Thymus (tissue), 11 donors: ENCODE measurements at regions not wholly inside any gene's neighbourhood (a gene's known extent, or its start where the extent isn't known, plus 50 kb on each side); places are given as distances from the start of the nearest gene placed in this dataset.
A peak's percentile ranks its signal among the peaks of the same experiment; 100 is the strongest.

ENCODE experiments used
- DNase-seq, 9 donors: peaks; one replicate each; pipeline ENCODE4 v3.0.0-alpha.2; 2013; ENCODE audit warnings: low spot score in 9 of 9, low read depth in 6 of 9, missing footprints in 1 of 9
- H3K27ac ChIP-seq, 2 donors: one replicate each; pipeline ENCODE4 v1.5.1; 2013; ENCODE audit warnings: control low read depth in 1 of 2, low read depth in 1 of 2, low read length in 1 of 2, mild to moderate bottlenecking in 1 of 2, moderate library complexity in 1 of 2
- H3K27me3 ChIP-seq, 2 donors: one replicate each; pipeline ENCODE4 v1.5.1; 2013; ENCODE audit warnings: low read length in 1 of 2; ENCODE audit not compliant: control insufficient read depth in 2 of 2, insufficient read depth in 1 of 2
- H3K36me3 ChIP-seq, 2 donors: one replicate each; pipeline ENCODE4 v1.5.1; 2013; ENCODE audit warnings: low read length in 1 of 2, mild to moderate bottlenecking in 1 of 2, moderate library complexity in 1 of 2; ENCODE audit not compliant: control insufficient read depth in 2 of 2, insufficient read depth in 2 of 2
- H3K4me1 ChIP-seq, 2 donors: one replicate each; pipeline ENCODE4 v1.5.1; 2013; ENCODE audit warnings: low read length in 2 of 2; ENCODE audit not compliant: control insufficient read depth in 2 of 2, insufficient read depth in 2 of 2
- H3K4me3 ChIP-seq, 2 donors: one replicate each; pipeline ENCODE4 v1.5.1; 2013; ENCODE audit warnings: low read length in 2 of 2, control low read depth in 1 of 2, mild to moderate bottlenecking in 1 of 2
- H3K9me3 ChIP-seq, 2 donors: one replicate each; pipeline ENCODE4 v1.5.1; 2013; ENCODE audit warnings: low read length in 1 of 2, mild to moderate bottlenecking in 1 of 2; ENCODE audit not compliant: control insufficient read depth in 2 of 2, insufficient read depth in 1 of 2
- WGBS: extraction: QIAGEN DNeasy Blood & Tissue Kit; methylation state at CpG from one replicate; pipeline ENCODE4 v1.1.7; 2013; 5-methylcytosine and 5-hydroxymethylcytosine counted together
- donor health status: healthy.

DNA sequence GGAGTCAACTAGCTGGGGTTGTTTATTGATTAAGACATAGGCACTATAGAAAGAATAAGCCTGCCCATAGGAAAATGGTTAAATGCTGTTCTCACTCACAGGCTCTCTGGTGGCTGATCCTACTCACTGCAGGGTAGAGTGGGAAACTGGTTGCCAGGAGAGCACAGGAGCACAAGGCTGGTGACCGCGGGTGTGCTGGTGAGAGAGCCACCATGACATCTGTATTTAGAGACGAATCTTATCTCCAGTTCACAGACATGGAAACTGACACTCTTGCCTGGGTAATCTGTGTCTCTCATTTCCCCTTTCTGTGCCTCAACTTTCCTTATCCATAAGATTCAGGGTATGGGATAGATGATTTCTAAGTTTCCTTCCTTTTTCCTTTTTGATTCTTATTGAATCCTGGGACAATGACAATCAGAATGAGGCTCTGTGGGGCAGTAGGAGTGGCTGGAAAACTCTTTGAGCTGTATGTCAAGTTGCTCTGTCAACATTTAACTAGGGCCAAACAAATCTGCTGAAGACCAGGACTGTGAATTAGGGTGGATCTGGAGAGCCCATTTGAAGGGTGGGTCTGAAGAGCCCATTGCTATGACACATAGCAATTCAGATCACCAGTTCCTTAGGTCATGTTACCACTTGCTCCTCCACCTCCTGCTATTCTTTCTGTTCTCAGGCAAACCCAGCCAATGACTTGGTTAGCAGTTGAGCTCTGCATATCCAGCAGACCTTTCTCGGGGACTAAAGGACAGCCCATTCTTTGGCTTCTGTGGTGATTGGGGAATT, 286.1 kb upstream of the TBL1XR1 start:
- WGBS, result 74% methylated on average over 4 of the region's 4 CpGs
- DNase-seq, result no peak
- H3K4me1 ChIP-seq, result peaks cover 5 to 6% of the 10 kb centered on the region in 2 donors

DNA sequence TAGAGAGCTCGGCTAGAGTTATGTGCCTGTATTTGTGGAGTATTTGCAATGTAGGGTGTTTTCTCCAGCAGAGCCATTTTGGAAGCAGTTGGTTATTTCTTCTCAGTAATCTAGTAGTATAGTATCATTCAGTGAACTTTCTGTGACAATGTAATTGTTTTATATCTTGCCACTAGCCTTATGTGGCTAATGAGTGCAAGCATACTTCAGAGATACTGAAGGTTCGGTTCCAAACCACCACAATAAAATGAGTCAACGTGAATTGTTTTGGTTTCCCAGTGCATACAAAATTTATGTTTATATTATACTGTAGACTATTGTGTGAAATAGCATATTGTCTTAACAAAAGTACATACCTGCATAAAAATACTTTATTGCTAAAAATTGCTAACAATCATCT, 286.9 kb upstream of the TBL1XR1 start:
- peaks cover 7% of the 10 kb centered on the region in 2 donors for H3K4me1 ChIP-seq
- H3K27ac ChIP-seq, result no peak overlapping the region
- no peak overlapping the region for H3K4me3 ChIP-seq
- WGBS, result 99% methylated on average over 3 of the region's 3 CpGs
- DNase-seq, result no peak
- no peaks in the 10 kb centered on the region for H3K9me3 ChIP-seq
- H3K36me3 ChIP-seq, result no peaks in the 10 kb centered on the region
- no peaks in the 10 kb centered on the region for H3K27me3 ChIP-seq

More for the DNA sequence above, 286.1 kb upstream of the TBL1XR1 start:
- no peak overlapping the region for H3K4me3 ChIP-seq
- no peaks in the 10 kb centered on the region for H3K27me3 ChIP-seq
- H3K9me3 ChIP-seq, result no peaks in the 10 kb centered on the region
- no peak overlapping the region for H3K27ac ChIP-seq
- H3K36me3 ChIP-seq, result no peaks in the 10 kb centered on the region

DNA sequence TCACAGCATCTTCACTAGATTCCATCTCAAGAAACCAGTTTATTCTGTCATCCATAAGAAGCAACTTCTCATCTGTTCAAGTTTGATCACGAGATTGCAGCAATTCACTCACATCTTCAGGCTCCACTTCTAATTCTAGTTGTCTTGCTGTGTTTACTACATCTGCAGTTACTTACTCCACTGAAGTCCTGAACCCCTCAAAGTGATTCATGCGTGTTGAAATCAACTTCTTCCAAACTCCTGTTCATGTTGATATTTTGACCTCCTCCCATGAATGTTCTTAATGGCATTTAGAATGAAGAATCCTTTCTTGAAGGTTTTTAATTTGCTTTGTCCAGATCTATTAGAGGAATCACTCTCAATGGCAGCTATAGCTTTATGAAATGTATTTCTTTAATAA, 287.6 kb upstream of the TBL1XR1 start:
- WGBS, result 97% methylated on average over 2 of the region's 2 CpGs
- Histone ChIP-seq H3K4me1 (peaks cover 3 to 7% of the 10 kb centered on the region in 2 donors), H3K9me3 (no peaks in the 10 kb centered on the region), H3K36me3 (no peaks in the 10 kb centered on the region), H3K4me3 (no peak overlapping the region), H3K27me3 (no peaks in the 10 kb centered on the region), H3K27ac (no peak overlapping the region)
- DNase-seq, result no peak

DNA sequence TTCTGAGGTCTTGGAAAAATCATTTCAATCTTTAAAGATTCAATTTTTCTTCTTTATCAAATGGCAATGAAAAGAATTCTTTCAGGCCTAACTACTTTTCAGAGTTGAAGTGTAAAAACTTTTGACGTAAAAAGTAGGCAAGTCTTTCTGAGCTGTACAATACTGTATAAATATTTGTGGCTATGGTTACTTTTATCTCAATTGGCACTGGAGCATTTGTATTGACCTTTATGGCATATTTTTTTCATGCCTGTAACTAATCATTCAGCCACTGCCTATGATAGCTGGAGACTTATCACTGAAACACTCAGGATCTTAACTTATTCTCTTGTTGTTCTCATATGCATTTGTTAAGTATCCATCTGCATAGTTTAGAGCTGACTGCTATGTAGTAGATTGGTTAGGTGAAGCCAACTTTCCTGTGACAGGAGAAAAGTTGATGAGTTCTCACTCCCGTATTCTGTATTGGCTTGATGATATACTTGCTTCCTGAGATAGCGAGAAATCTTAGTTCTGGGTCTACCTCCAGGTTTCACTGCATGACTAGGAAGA, 290.4 kb upstream of the TBL1XR1 start:
- H3K27me3 ChIP-seq, result no peaks in the 10 kb centered on the region
- DNase-seq, result no peak
- WGBS, result 95% methylated on average over 3 of the region's 3 CpGs
- no peak overlapping the region for H3K27ac ChIP-seq
- H3K36me3 ChIP-seq, result no peaks in the 10 kb centered on the region
- no peaks in the 10 kb centered on the region for H3K9me3 ChIP-seq
- no peak overlapping the region for H3K4me3 ChIP-seq
- peaks cover 2 to 7% of the 10 kb centered on the region in 2 donors for H3K4me1 ChIP-seq

DNA sequence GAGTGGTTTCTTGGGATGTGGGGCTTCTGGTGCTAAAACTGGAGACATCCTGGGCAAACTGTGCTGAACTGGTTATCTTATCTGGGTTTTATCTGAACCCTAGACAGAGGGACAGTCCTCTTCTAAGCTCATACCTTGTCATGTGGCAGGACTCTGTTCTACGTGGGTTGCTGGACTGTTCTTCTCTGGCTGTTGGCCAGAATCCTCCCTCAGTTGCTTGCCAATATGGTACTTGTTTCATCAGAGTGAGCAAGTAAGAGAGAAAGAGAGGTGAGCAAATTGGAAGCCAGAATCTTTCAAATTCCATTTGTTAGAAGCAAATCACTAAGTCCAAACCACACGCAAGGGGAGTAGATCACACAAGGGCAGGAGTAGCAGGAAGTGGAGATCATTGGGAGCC, 291.5 kb upstream of the TBL1XR1 start:
- H3K4me3 ChIP-seq, result no peak overlapping the region
- WGBS, result 65% methylated on average over 2 of the region's 2 CpGs
- DNase-seq, result peak in 2 of 9 donors; percentile 14 to 19
- no peaks in the 10 kb centered on the region for H3K36me3 ChIP-seq
- no peaks in the 10 kb centered on the region for H3K9me3 ChIP-seq
- peaks cover 2 to 7% of the 10 kb centered on the region in 2 donors for H3K4me1 ChIP-seq
- no peak overlapping the region for H3K27ac ChIP-seq
- H3K27me3 ChIP-seq, result no peaks in the 10 kb centered on the region

DNA sequence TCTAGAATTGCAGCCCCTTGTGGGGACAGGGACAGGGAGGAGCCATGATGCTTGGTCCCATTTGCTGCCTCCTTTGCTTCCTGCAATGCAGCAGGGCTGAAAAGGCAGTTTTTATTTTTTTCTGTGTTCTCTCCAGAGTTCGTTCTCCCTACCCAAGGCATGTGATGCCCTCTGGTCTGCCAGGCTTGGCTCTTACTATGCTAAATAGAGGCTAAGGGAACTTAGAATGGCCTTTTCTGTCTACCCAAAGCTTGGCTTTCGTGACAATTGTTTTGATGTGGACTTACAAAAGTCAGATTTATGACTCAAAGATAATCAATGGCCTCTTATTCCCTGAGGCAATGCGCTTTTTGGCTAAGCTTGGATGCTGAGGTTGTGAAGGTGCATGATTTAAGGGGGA, 293.3 kb upstream of the TBL1XR1 start:
- H3K36me3 ChIP-seq, result no peaks in the 10 kb centered on the region
- 97% methylated on average over 3 of the region's 3 CpGs for WGBS
- H3K4me1 ChIP-seq, result peaks cover 2 to 7% of the 10 kb centered on the region in 2 donors
- H3K27me3 ChIP-seq, result no peaks in the 10 kb centered on the region
- H3K9me3 ChIP-seq, result no peaks in the 10 kb centered on the region
- H3K27ac ChIP-seq, result no peak overlapping the region
- no peak overlapping the region for H3K4me3 ChIP-seq
- DNase-seq, result no peak

DNA sequence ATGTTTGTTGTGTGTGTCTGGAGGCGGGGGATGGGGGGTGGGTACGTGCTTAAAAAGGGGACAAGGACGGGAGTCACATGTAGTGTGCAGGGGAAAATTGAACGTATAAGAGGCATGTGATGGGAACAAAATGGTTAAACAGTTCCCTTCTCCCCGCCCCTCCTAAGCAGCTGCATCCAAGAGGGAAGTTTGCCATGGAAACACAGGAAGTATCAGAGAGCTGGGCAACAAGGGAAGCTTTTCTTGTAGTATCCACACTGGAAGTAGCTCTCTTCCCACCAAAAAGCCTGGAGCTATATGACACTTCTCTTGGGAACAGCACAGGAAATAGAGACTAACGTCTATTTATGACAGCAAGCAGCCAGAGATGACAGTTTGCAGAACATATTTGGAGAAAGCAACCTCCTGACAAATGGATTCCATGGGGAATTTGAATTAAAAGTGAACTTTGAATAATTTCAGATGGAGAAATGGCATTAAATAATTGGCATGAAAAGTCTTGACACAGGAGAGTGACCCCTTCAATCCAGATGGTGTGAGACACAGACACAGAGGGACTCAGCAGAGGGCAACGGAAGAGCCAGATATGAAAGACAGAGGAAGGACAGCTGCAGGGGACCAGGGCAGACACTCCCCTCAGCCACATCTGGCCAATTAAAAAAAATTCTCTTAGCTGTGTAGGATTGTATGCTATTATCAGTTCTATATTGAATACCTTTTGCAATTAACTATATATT, 294.2 kb upstream of the TBL1XR1 start:
- no peak for DNase-seq
- Histone ChIP-seq H3K4me1 (peaks cover 2 to 7% of the 10 kb centered on the region in 2 donors), H3K27ac (no peak overlapping the region), H3K27me3 (no peaks in the 10 kb centered on the region), H3K4me3 (no peak overlapping the region), H3K36me3 (no peaks in the 10 kb centered on the region), H3K9me3 (no peaks in the 10 kb centered on the region)
- 92% methylated on average over 7 of the region's 7 CpGs for WGBS

DNA sequence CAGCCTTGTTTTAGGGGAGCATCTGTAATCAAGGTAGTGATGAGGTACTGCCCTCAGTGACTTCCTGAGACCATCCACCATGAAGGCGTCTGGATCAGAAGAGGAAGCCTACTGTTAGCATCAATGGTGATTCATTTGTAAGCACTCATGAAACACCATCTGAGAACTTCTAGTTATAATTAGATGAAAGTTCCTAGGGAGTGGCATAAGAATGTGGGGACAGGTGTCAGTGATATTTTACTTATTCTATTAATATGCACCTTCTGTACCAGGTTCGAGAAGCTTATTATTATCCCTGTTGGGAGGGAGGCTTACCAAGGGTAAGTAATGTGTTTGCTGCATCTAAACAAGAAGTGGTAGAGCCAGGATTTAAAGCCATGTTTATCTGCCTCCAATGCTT, 295.8 kb upstream of the TBL1XR1 start:
- no peak for DNase-seq
- Histone ChIP-seq H3K4me1 (peaks cover 2 to 7% of the 10 kb centered on the region in 2 donors), H3K27ac (no peak overlapping the region), H3K27me3 (no peaks in the 10 kb centered on the region), H3K9me3 (no peaks in the 10 kb centered on the region), H3K4me3 (no peak overlapping the region), H3K36me3 (no peaks in the 10 kb centered on the region)
- WGBS, result 96% methylated on average over 2 of the region's 2 CpGs

DNA sequence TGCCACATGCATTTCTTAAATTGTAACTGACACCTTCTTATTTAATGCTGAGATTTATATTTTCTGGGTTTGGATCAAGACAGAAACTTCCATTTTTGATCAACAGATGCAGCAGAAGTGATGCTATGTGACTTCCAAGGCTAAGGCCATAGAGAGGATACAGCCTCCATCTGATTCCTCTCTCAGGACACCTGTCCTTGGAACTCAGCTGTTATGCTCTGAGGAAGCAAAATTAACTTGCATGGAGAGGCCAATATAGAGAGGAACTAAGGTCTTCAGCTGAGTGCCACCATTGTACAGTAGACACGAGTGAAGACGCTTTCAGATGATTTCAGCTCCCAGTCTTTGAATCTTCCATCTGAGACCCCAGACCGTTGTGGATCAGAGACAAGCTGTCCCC, 296.9 kb upstream of the TBL1XR1 start:
- no peaks in the 10 kb centered on the region for H3K36me3 ChIP-seq
- no peak overlapping the region for H3K4me3 ChIP-seq
- no peak for DNase-seq
- WGBS, result 96% methylated on average over 3 of the region's 3 CpGs
- no peaks in the 10 kb centered on the region for H3K4me1 ChIP-seq
- H3K27me3 ChIP-seq, result no peaks in the 10 kb centered on the region
- H3K9me3 ChIP-seq, result no peaks in the 10 kb centered on the region
- H3K27ac ChIP-seq, result no peak overlapping the region
